ENCODE measurements at regions not wholly inside any gene's neighbourhood (a gene's known extent, or its start where the extent isn't known, plus 50 kb on each side); places are given as distances from the start of the nearest gene placed in this dataset.
A peak's percentile ranks its signal among the peaks of the same experiment; 100 is the strongest.

DNA sequence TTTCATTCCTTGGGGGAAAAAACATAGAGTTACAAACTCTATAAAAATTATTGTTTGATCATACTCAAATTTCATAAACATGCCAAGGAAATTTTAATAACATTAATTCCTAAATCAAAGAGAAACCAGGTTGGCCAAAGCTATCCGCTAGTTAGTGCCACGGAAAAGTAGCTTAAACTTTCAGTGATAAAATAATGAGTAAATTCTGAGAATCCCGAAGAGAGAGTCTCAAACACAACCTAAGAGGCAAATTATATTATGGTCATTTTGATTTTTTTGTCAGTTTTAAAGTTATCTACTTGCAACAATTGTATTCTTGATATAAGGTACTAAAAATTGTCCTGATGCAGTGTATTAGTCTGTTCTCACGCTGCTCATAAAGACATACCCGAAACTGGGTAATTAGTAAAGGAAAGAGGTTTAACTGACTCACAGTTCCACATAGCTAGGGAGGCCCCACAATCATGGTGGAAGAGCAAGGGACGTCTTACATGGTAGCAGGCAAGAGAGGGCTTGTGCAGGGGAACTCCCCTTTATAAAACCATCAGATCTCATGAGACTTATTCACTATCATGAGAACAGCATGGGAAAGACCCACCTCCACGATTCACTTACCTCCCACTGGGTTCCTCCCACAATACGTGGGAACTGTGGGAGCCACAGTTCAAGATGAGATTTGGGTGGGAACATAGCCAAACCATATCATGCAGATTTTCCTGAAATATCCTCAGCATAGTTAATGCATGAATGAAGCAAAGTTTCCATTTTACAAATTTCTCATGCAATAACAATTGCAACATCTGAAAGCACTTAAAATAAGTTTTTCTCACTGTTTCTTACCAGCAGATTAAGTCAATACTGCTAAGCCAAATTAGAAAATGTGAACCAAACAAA is 205.9 kb upstream of the STK17B start:
- Histone ChIP-seq H3K79me2 (ENCODE audit: insufficient read depth, low read length) (no peaks in the 10 kb centered on the region), H3K4me3 (ENCODE audit: insufficient read depth, low read depth, low read length) (no peak overlapping the region), H3K9ac (ENCODE audit: low read length) (no peak overlapping the region), H2AFZ (ENCODE audit: low read depth, low read length) (no peak overlapping the region), H3K4me2 (ENCODE audit: low read length) (no peak overlapping the region), H3K9me3 (ENCODE audit: insufficient read depth, low read depth, low read length) (no peaks in the 10 kb centered on the region), H4K20me1 (ENCODE audit: insufficient read depth, low read length) (no peaks in the 10 kb centered on the region), H3K27ac (ENCODE audit: low read depth, low read length) (no peak overlapping the region), H3K4me1 (ENCODE audit: insufficient read depth, low read length) (peaks cover 3% of the 10 kb centered on the region), H3K36me3 (ENCODE audit: insufficient read depth, low read length) (no peaks in the 10 kb centered on the region), H3K27me3 (ENCODE audit: insufficient read depth, low read length) (no peaks in the 10 kb centered on the region)
- TF ChIP-seq, protein P1, sequence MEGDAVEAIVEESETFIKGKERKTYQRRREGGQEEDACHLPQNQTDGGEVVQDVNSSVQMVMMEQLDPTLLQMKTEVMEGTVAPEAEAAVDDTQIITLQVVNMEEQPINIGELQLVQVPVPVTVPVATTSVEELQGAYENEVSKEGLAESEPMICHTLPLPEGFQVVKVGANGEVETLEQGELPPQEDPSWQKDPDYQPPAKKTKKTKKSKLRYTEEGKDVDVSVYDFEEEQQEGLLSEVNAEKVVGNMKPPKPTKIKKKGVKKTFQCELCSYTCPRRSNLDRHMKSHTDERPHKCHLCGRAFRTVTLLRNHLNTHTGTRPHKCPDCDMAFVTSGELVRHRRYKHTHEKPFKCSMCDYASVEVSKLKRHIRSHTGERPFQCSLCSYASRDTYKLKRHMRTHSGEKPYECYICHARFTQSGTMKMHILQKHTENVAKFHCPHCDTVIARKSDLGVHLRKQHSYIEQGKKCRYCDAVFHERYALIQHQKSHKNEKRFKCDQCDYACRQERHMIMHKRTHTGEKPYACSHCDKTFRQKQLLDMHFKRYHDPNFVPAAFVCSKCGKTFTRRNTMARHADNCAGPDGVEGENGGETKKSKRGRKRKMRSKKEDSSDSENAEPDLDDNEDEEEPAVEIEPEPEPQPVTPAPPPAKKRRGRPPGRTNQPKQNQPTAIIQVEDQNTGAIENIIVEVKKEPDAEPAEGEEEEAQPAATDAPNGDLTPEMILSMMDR (IDR thresholded peaks at IDR 0.05; ENCODE audit: insufficient read depth, low read depth, low read length) = no peak
- TF ChIP-seq EZH2 (IDR thresholded peaks at IDR 0.05; ENCODE audit: insufficient read depth, low read length) = no peak
- Mint-ChIP-seq H3K27ac (ENCODE audit: unreplicated experiment) (no peak overlapping the region), H3K27me3 (ENCODE audit: low read depth, unreplicated experiment) (no peaks in the 10 kb centered on the region), H3K4me1 (ENCODE audit: low read depth, unreplicated experiment) (no peaks in the 10 kb centered on the region), H3K4me3 (ENCODE audit: unreplicated experiment) (no peak overlapping the region), H3K9me3 (ENCODE audit: unreplicated experiment) (no peaks in the 10 kb centered on the region), H3K36me3 (ENCODE audit: low read depth, unreplicated experiment) (no peaks in the 10 kb centered on the region)
- FAIRE-seq (no peak), DNase-seq (ENCODE audit: low read depth) (peak; percentile 46)

DNA sequence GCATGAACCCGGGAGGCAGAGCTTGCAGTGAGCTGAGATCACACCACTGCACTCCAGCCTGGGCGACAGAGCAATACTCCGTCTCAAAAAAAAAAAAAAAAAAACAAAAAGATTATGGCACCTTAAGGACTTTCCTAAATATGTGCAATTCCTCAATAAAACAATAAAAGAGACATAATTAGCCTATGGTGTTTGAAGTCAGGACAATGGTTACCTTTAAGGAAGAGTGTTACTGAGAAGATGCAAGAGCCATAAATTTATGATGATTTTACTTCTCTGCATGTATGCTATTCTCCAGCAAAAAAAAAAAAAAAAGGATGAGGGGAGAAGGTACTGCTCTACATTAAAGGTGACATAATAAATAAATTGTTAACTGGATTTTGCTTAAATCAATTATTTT is 208.2 kb upstream of the STK17B start:
- no peaks in the 10 kb centered on the region for H3K79me2 ChIP-seq (ENCODE audit: insufficient read depth, low read length)
- H2AFZ ChIP-seq (ENCODE audit: low read depth, low read length) = no peak overlapping the region
- Mint-ChIP-seq H3K27me3 (ENCODE audit: low read depth, unreplicated experiment) (no peaks in the 10 kb centered on the region), H3K9me3 (ENCODE audit: unreplicated experiment) (no peaks in the 10 kb centered on the region), H3K27ac (ENCODE audit: unreplicated experiment) (no peak overlapping the region), H3K4me3 (ENCODE audit: unreplicated experiment) (no peak overlapping the region), H3K4me1 (ENCODE audit: low read depth, unreplicated experiment) (no peaks in the 10 kb centered on the region), H3K36me3 (ENCODE audit: low read depth, unreplicated experiment) (no peaks in the 10 kb centered on the region)
- DNase-seq (ENCODE audit: low read depth) (no peak), FAIRE-seq (no peak)
- no peaks in the 10 kb centered on the region for H3K4me1 ChIP-seq (ENCODE audit: insufficient read depth, low read length)
- H3K4me3 ChIP-seq (ENCODE audit: insufficient read depth, low read depth, low read length) = no peak overlapping the region
- H3K4me2 ChIP-seq (ENCODE audit: low read length) = no peak overlapping the region
- no peak overlapping the region for H3K9ac ChIP-seq (ENCODE audit: low read length)
- no peaks in the 10 kb centered on the region for H3K27me3 ChIP-seq (ENCODE audit: insufficient read depth, low read length)
- H3K9me3 ChIP-seq (ENCODE audit: insufficient read depth, low read depth, low read length) = no peaks in the 10 kb centered on the region
- H3K27ac ChIP-seq (ENCODE audit: low read depth, low read length) = no peak overlapping the region
- no peaks in the 10 kb centered on the region for H4K20me1 ChIP-seq (ENCODE audit: insufficient read depth, low read length)
- no peaks in the 10 kb centered on the region for H3K36me3 ChIP-seq (ENCODE audit: insufficient read depth, low read length)
- no peak for TF ChIP-seq EZH2 (IDR thresholded peaks at IDR 0.05; ENCODE audit: insufficient read depth, low read length)
- TF ChIP-seq, protein P1 (IDR thresholded peaks at IDR 0.05; ENCODE audit: insufficient read depth, low read depth, low read length) = no peak

DNA sequence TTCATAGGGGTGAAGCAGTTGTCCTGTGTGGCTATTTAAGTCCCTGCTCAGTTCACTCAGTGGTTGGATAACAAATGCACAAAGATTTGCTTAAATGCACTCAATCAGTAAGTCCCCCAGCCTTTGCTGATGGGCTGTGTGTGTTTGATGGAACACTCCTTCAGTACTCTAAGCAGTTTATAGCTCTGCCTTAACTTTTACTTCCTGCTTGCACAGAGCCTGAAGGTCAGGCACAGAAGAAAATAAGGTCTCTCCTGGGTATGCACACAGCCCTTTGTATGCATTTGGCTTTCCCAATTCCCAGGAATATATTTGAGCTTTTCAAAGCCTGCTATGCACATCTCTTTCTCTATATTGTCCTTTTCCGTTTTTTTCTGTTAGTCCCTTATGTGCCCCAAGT is 208.7 kb upstream of the STK17B start:
- H3K27ac Mint-ChIP-seq (ENCODE audit: unreplicated experiment) = no peak overlapping the region
- Histone ChIP-seq H3K27ac (ENCODE audit: low read depth, low read length) (no peak overlapping the region), H3K4me3 (ENCODE audit: insufficient read depth, low read depth, low read length) (no peak overlapping the region), H3K36me3 (ENCODE audit: insufficient read depth, low read length) (no peaks in the 10 kb centered on the region), H3K4me1 (ENCODE audit: insufficient read depth, low read length) (no peaks in the 10 kb centered on the region), H3K9me3 (ENCODE audit: insufficient read depth, low read depth, low read length) (no peaks in the 10 kb centered on the region), H3K9ac (ENCODE audit: low read length) (no peak overlapping the region), H2AFZ (ENCODE audit: low read depth, low read length) (no peak overlapping the region), H4K20me1 (ENCODE audit: insufficient read depth, low read length) (no peaks in the 10 kb centered on the region), H3K4me2 (ENCODE audit: low read length) (no peak overlapping the region), H3K79me2 (ENCODE audit: insufficient read depth, low read length) (no peaks in the 10 kb centered on the region), H3K27me3 (ENCODE audit: insufficient read depth, low read length) (no peaks in the 10 kb centered on the region)
- H3K4me3 Mint-ChIP-seq (ENCODE audit: unreplicated experiment) = no peak overlapping the region
- no peak for FAIRE-seq
- H3K9me3 Mint-ChIP-seq (ENCODE audit: unreplicated experiment) = no peaks in the 10 kb centered on the region
- TF ChIP-seq EZH2 (IDR thresholded peaks at IDR 0.05; ENCODE audit: insufficient read depth, low read length) = no peak
- TF ChIP-seq, protein P1 (IDR thresholded peaks at IDR 0.05; ENCODE audit: insufficient read depth, low read depth, low read length) = no peak
- no peaks in the 10 kb centered on the region for H3K36me3 Mint-ChIP-seq (ENCODE audit: low read depth, unreplicated experiment)
- H3K27me3 Mint-ChIP-seq (ENCODE audit: low read depth, unreplicated experiment) = no peaks in the 10 kb centered on the region
- no peak for DNase-seq (ENCODE audit: low read depth)
- H3K4me1 Mint-ChIP-seq (ENCODE audit: low read depth, unreplicated experiment) = no peaks in the 10 kb centered on the region
